ENCODE measurements at regions not wholly inside any gene's neighbourhood (a gene's known extent, or its start where the extent isn't known, plus 50 kb on each side); places are given as distances from the start of the nearest gene placed in this dataset.

- Histone ChIP-seq H3K36me3 (ENCODE audit: control insufficient read depth, insufficient read depth, low read length) (no peaks in the 10 kb centered on the region), H4K20me1 (ENCODE audit: insufficient read depth, low read length) (no peaks in the 10 kb centered on the region), H4K5ac (ENCODE audit: low read depth, low read length) (no peak overlapping the region), H2BK5ac (ENCODE audit: low read depth, low read length, poor library complexity, severe bottlenecking) (no peak overlapping the region), H3K4ac (ENCODE audit: low read depth, low read length) (no peak overlapping the region), H4K91ac (ENCODE audit: insufficient read depth, low read depth, low read length) (no peak overlapping the region), H3K79me1 (ENCODE audit: low read depth in 1 of 2, low read length in 2 of 2) (no peaks in the 10 kb centered on the region), H3K23ac (ENCODE audit: low read depth, low read length) (no peak overlapping the region), H3K18ac (ENCODE audit: low read depth, low read length) (no peak overlapping the region), H3K27ac (ENCODE audit: insufficient read depth, low read length) (no peak overlapping the region), H2BK20ac (ENCODE audit: low read depth, low read length) (no peak overlapping the region), H3K56ac (ENCODE audit: extremely low read depth, insufficient read depth, low read length) (no peak overlapping the region), H2BK120ac (ENCODE audit: low read depth, low read length) (no peak overlapping the region), H2AFZ (replicated peaks; ENCODE audit: low read length, poor library complexity) (no peak overlapping the region), H2AK5ac (ENCODE audit: low read depth, low read length) (no peak overlapping the region), H3K14ac (replicated peaks; ENCODE audit: low read depth, low read length) (no peak overlapping the region), H2BK15ac (ENCODE audit: low read depth, low read length) (no peak overlapping the region), H3K9me3 (ENCODE audit: control insufficient read depth, insufficient read depth, low read length) (no peaks in the 10 kb centered on the region), H3K9me1 (ENCODE audit: insufficient read depth, low read length) (no peaks in the 10 kb centered on the region), H2AK9ac (replicated peaks; ENCODE audit: low read depth, low read length, poor library complexity) (no peak overlapping the region), H3K9ac (ENCODE audit: low read depth, low read length) (no peak overlapping the region), H4K8ac (ENCODE audit: low read depth in 2 of 2, low read length in 2 of 2) (no peak overlapping the region), H3K4me1 (ENCODE audit: control insufficient read depth, insufficient read depth, low read length) (no peaks in the 10 kb centered on the region), H3K4me2 (ENCODE audit: low read depth, low read length) (no peak overlapping the region), H3K4me3 (ENCODE audit: insufficient read depth, low read depth, low read length) (no peak overlapping the region), H3K27me3 (ENCODE audit: control insufficient read depth, insufficient read depth, low read length) (peaks cover 1% of the 10 kb centered on the region)
- TF ChIP-seq POLR2A (IDR thresholded peaks at IDR 0.05; ENCODE audit: low read depth, low read length) (no peak), ELK1 (IDR thresholded peaks at IDR 0.05; ENCODE audit: borderline replicate concordance, low read depth, low read length) (no peak), BHLHE40 (IDR thresholded peaks at IDR 0.05; ENCODE audit: low read depth, low read length) (no peak)
- in situ Hi-C loops (cut with MboI; ENCODE audit: low sequenced_read_pairs): no loop called here
- DNase-seq (no peak), ATAC-seq (ENCODE audit: low read depth) (no peak)
- POLR2A ChIA-PET (ENCODE audit: unreplicated experiment): no interaction called here
- intact Hi-C loops (cut with micrococcal nuclease): no loop called here
- WGBS, 2 experiments (ENCODE audit: extremely low coverage in 2 of 2, insufficient read length in 1 of 2): no CpG with 5 or more reads among the region's 4 CpGs
- dilution Hi-C loops (cut with HindIII; ENCODE audit: low sequenced_read_pairs, unreplicated experiment): no loop called here
- no TSS peak for BruUV-seq (replicated peaks)
- CTCF ChIA-PET: no interaction called here
Measured at GRCh38 chr3:16769525-16769924, 115.2 kb upstream of the PLCL2 start.

All from IMR-90 (cell line).